Natural killer cell (primary cell): ENCODE measurements at regions not wholly inside any gene's neighbourhood (a gene's known extent, or its start where the extent isn't known, plus 50 kb on each side); places are given as distances from the start of the nearest gene placed in this dataset.

Experiments
- ATAC-seq, 3 donors: fragments of 150-1000 bp in 2 of 3; fragments of 200-7000 bp in 1 of 3; cut with Tn5 transposase; 1 replicate in 1 of 3; 2 replicates in 2 of 3; pipeline ENCODE4 v1.10.0; 2021; ENCODE audit warnings: mild to moderate bottlenecking in 2 of 3, moderate library complexity in 2 of 3
- DNase-seq, 2 donors: peaks; one replicate each; pipeline versions ENCODE4 v3.0.0 to v3.0.0-alpha.2; 2013 to 2021; ENCODE audit warnings: mixed read lengths in 1 of 2
- H3K27ac ChIP-seq: one replicate; pipeline ENCODE4 v1.5.1; 2013; ENCODE audit warnings: mild to moderate bottlenecking, low read length
- H3K27me3 ChIP-seq: one replicate; pipeline ENCODE4 v1.6.1; 2013; ENCODE audit warnings: low read length; ENCODE audit not compliant: control insufficient read depth, insufficient read depth
- H3K36me3 ChIP-seq: one replicate; pipeline ENCODE4 v1.6.1; 2013; ENCODE audit warnings: low read length; ENCODE audit not compliant: control insufficient read depth, insufficient read depth
- H3K4me1 ChIP-seq: one replicate; pipeline ENCODE4 v1.6.1; 2013; ENCODE audit warnings: low read length; ENCODE audit not compliant: control insufficient read depth, insufficient read depth
- H3K4me3 ChIP-seq: one replicate; pipeline ENCODE4 v1.5.1; 2013; ENCODE audit warnings: low read length
- H3K9me3 ChIP-seq: one replicate; pipeline ENCODE4 v1.6.1; 2013; ENCODE audit warnings: low read length; ENCODE audit not compliant: control insufficient read depth, insufficient read depth
- H3K27ac Mint-ChIP-seq, 2 donors: one replicate each; pipeline ENCODE4 v1.8.0; 2022; ENCODE audit warnings: mild to moderate bottlenecking in 2 of 2, mixed read lengths in 2 of 2, moderate library complexity in 1 of 2
- H3K27me3 Mint-ChIP-seq, 2 donors: one replicate each; pipeline ENCODE4 v1.8.0; 2022; ENCODE audit warnings: low read depth in 2 of 2, mixed read lengths in 2 of 2
- H3K36me3 Mint-ChIP-seq: one replicate; pipeline ENCODE4 v1.8.0; 2022; ENCODE audit warnings: mixed read lengths
- H3K4me1 Mint-ChIP-seq, 2 donors: one replicate each; pipeline ENCODE4 v1.8.0; 2022; ENCODE audit warnings: mixed read lengths in 2 of 2
- H3K4me3 Mint-ChIP-seq: one replicate; pipeline ENCODE4 v1.8.0; 2022; ENCODE audit warnings: mild to moderate bottlenecking, moderate library complexity, mixed read lengths
- H3K9me3 Mint-ChIP-seq, 2 donors: one replicate each; pipeline ENCODE4 v1.8.0; 2022; ENCODE audit warnings: mixed read lengths in 2 of 2
- WGBS: methylation state at CpG from one replicate; pipeline ENCODE4 v1.1.7; 2013; ENCODE audit warnings: missing lambda C conversion rate; ENCODE audit not compliant: insufficient coverage; 5-methylcytosine and 5-hydroxymethylcytosine counted together
- intact Hi-C: fragments of 100-400 bp; cut with micrococcal nuclease; formaldehyde crosslinking; loops from one replicate; pipeline ENCODE4 v1.14.2; 2022
- TF ChIP-seq, protein P1 (sequence below): fragments of 200-600 bp; IDR thresholded peaks from one replicate; pipeline ENCODE4 v1.8.0; 2022; ENCODE audit warnings: antibody characterized with exemption

DNA sequence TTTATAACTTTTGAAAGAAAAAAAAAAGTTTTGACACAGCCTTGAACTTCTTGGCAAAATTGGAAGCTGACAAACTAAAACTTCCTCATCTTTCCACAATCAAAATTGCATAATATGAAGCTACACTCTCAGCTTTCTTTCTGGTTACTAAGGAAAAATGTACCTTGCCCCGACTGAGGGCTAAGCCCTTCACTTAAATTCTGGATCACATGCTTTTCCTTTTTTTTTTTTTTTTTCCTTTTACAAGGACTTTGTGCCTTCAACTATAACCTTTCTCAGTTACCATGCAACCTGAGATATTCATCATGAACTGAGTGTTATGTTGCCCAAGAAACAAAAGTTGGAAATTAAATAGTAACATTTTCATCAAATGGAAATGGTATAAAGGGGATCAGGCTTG lies 188.5 kb upstream of the CARD18 start:
- 94% methylated on average over 1 of the region's 1 CpG for WGBS
- Mint-ChIP-seq H3K36me3 (no peaks in the 10 kb centered on the region), H3K27me3 (no peaks in the 10 kb centered on the region), H3K27ac (no peak overlapping the region), H3K9me3 (peaks cover 5 to 6% of the 10 kb centered on the region in 2 donors), H3K4me1 (no peaks in the 10 kb centered on the region), H3K4me3 (no peak overlapping the region)
- Histone ChIP-seq H3K27ac (no peak overlapping the region), H3K36me3 (no peaks in the 10 kb centered on the region), H3K27me3 (no peaks in the 10 kb centered on the region), H3K4me3 (no peak overlapping the region), H3K9me3 (no peaks in the 10 kb centered on the region), H3K4me1 (no peaks in the 10 kb centered on the region)
- TF ChIP-seq, protein P1, sequence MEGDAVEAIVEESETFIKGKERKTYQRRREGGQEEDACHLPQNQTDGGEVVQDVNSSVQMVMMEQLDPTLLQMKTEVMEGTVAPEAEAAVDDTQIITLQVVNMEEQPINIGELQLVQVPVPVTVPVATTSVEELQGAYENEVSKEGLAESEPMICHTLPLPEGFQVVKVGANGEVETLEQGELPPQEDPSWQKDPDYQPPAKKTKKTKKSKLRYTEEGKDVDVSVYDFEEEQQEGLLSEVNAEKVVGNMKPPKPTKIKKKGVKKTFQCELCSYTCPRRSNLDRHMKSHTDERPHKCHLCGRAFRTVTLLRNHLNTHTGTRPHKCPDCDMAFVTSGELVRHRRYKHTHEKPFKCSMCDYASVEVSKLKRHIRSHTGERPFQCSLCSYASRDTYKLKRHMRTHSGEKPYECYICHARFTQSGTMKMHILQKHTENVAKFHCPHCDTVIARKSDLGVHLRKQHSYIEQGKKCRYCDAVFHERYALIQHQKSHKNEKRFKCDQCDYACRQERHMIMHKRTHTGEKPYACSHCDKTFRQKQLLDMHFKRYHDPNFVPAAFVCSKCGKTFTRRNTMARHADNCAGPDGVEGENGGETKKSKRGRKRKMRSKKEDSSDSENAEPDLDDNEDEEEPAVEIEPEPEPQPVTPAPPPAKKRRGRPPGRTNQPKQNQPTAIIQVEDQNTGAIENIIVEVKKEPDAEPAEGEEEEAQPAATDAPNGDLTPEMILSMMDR = no peak
- intact Hi-C loops = no loop called here
- DNase-seq = no peak
- no peak for ATAC-seq

- TF ChIP-seq, protein P1 = no peak
- intact Hi-C loops = no loop called here
- no peak overlapping the region for H3K27ac ChIP-seq
- no peaks in the 10 kb centered on the region for H3K36me3 Mint-ChIP-seq
- H3K4me1 Mint-ChIP-seq = no peaks in the 10 kb centered on the region
- no peaks in the 10 kb centered on the region for H3K27me3 Mint-ChIP-seq
- H3K4me3 ChIP-seq = no peak overlapping the region
- ATAC-seq = no peak
- no peak for DNase-seq
- no peaks in the 10 kb centered on the region for H3K27me3 ChIP-seq
- H3K27ac Mint-ChIP-seq = no peak overlapping the region
- H3K9me3 Mint-ChIP-seq = peaks cover 0 to 2% of the 10 kb centered on the region in 2 donors
- H3K36me3 ChIP-seq = no peaks in the 10 kb centered on the region
- no peaks in the 10 kb centered on the region for H3K9me3 ChIP-seq
- H3K4me3 Mint-ChIP-seq = no peak overlapping the region
- H3K4me1 ChIP-seq = no peaks in the 10 kb centered on the region
- 94% methylated on average over 7 of the region's 7 CpGs for WGBS
Measured at GRCh38 chr11:105324156-105324555, 184.6 kb upstream of the CARD18 start.

- ATAC-seq (no peak), DNase-seq (no peak)
- Histone ChIP-seq H3K4me1 (no peaks in the 10 kb centered on the region), H3K9me3 (no peaks in the 10 kb centered on the region), H3K27me3 (no peaks in the 10 kb centered on the region), H3K36me3 (no peaks in the 10 kb centered on the region), H3K27ac (no peak overlapping the region), H3K4me3 (no peak overlapping the region)
- Mint-ChIP-seq H3K4me1 (no peaks in the 10 kb centered on the region), H3K9me3 (peaks cover 0 to 2% of the 10 kb centered on the region in 2 donors), H3K27ac (no peak overlapping the region), H3K36me3 (no peaks in the 10 kb centered on the region), H3K4me3 (no peak overlapping the region), H3K27me3 (no peaks in the 10 kb centered on the region)
- intact Hi-C loops = no loop called here
- 93% methylated on average over 1 of the region's 2 CpGs for WGBS
- TF ChIP-seq, protein P1 = no peak
Measured at GRCh38 chr11:105321696-105322095, 182.1 kb upstream of the CARD18 start.

DNA sequence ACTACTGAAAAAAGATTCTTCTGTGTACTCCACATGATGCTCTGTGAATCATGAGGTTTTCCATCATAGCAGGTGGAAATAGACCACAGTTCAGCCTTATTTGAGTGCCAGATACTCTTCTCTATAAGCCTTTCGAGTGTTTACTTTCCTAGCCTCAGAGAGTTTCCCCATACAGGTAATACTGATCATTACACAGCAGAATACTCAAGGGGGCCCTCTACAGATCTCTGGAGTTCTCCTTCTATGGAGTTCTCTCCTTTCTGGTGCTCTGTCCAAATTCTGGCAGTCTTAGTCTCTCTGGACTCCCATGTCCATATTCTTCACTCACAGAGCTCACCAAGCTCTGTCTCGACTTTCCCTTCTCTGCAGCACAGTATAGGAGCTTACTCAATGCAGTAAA lies 175.7 kb upstream of the CARD18 start:
- H3K4me1 Mint-ChIP-seq = no peaks in the 10 kb centered on the region
- Histone ChIP-seq H3K36me3 (no peaks in the 10 kb centered on the region), H3K4me3 (no peak overlapping the region), H3K9me3 (no peaks in the 10 kb centered on the region), H3K27ac (no peak overlapping the region), H3K27me3 (no peaks in the 10 kb centered on the region), H3K4me1 (no peaks in the 10 kb centered on the region)
- no peaks in the 10 kb centered on the region for H3K9me3 Mint-ChIP-seq
- WGBS = 77% methylated on average over 2 of the region's 2 CpGs
- H3K27ac Mint-ChIP-seq = no peak overlapping the region
- no peak for DNase-seq
- no peak overlapping the region for H3K4me3 Mint-ChIP-seq
- peak in 1 of 3 donors; percentile 14 for ATAC-seq
- no peaks in the 10 kb centered on the region for H3K36me3 Mint-ChIP-seq
- intact Hi-C loops = no loop called here
- TF ChIP-seq, protein P1 = no peak
- H3K27me3 Mint-ChIP-seq = no peaks in the 10 kb centered on the region
